MM.1S (cell line): ENCODE measurements at regions not wholly inside any gene's neighbourhood (a gene's known extent, or its start where the extent isn't known, plus 50 kb on each side); places are given as distances from the start of the nearest gene placed in this dataset.

Experiments
- DNase-seq: peaks from one replicate; pipeline ENCODE4 v3.0.0-alpha.2; 2015
- H2AFZ ChIP-seq: fragments of 300-600 bp; sonication (generic); 2 replicates; pipeline ENCODE4 v1.6.0; 2016; ENCODE audit warnings: antibody characterized with exemption, low read length
- H3F3A ChIP-seq: fragments of 300-600 bp; sonication (generic); 2 replicates; pipeline ENCODE4 v1.6.1; 2016; ENCODE audit warnings: mild to moderate bottlenecking, antibody characterized with exemption, low read length, moderate library complexity, mixed read lengths; ENCODE audit not compliant: insufficient read depth
- H3K27ac ChIP-seq: fragments of 300-600 bp; sonication (generic); 2 replicates; pipeline ENCODE4 v1.5.1; 2016; ENCODE audit warnings: mild to moderate bottlenecking, low read length
- H3K27me3 ChIP-seq: fragments of 300-600 bp; sonication (generic); replicated peaks from 2 replicates; pipeline ENCODE4 v1.6.0; 2016; ENCODE audit warnings: low read length; ENCODE audit not compliant: insufficient read depth
- H3K36me3 ChIP-seq: fragments of 300-600 bp; sonication (generic); replicated peaks from 2 replicates; pipeline ENCODE4 v1.6.1; 2016; ENCODE audit warnings: mild to moderate bottlenecking, low read length, mixed read lengths; ENCODE audit not compliant: insufficient read depth
- H3K4me1 ChIP-seq: fragments of 300-600 bp; sonication (generic); 2 replicates; pipeline ENCODE4 v1.6.1; 2016; ENCODE audit warnings: low read length, mixed read lengths
- H3K4me2 ChIP-seq: fragments of 300-600 bp; sonication (generic); 2 replicates; pipeline ENCODE4 v1.6.0; 2016; ENCODE audit warnings: low read depth, low read length
- H3K4me3 ChIP-seq: fragments of 300-600 bp; sonication (generic); 2 replicates; pipeline ENCODE4 v1.5.1; 2016; ENCODE audit warnings: low read length, mixed read lengths
- H3K79me2 ChIP-seq: fragments of 300-600 bp; sonication (generic); 2 replicates; pipeline ENCODE4 v1.6.1; 2016; ENCODE audit warnings: mixed run types, low read length, mixed read lengths
- H3K9ac ChIP-seq: fragments of 300-600 bp; sonication (generic); 2 replicates; pipeline ENCODE4 v1.6.1; 2016; ENCODE audit warnings: low read length, mixed read lengths
- H3K9me2 ChIP-seq: fragments of 300-600 bp; sonication (generic); replicated peaks from 2 replicates; pipeline ENCODE4 v1.6.1; 2016; ENCODE audit warnings: mild to moderate bottlenecking, low read length, mixed read lengths; ENCODE audit not compliant: insufficient read depth
- H3K9me3 ChIP-seq: fragments of 300-600 bp; sonication (generic); replicated peaks from 2 replicates; pipeline ENCODE4 v1.6.1; 2016; ENCODE audit warnings: mild to moderate bottlenecking, low read length, mixed read lengths; ENCODE audit not compliant: insufficient read depth
- H4K20me1 ChIP-seq: fragments of 300-600 bp; sonication (generic); 2 replicates; pipeline ENCODE4 v1.6.1; 2016; ENCODE audit warnings: mild to moderate bottlenecking, low read length, moderate library complexity, mixed read lengths; ENCODE audit not compliant: insufficient read depth
- EZH2 ChIP-seq: fragments of 300-600 bp; sonication (generic); optimal IDR thresholded peaks from 2 replicates; pipeline ENCODE3; 2017; ENCODE audit warnings: low read depth, mild to moderate bottlenecking, antibody characterized with exemption, low read length, mixed read lengths
- EZH2phosphoT487 ChIP-seq: fragments of 300-600 bp; sonication (generic); IDR thresholded peaks from 2 replicates; pipeline ENCODE4 v1.6.1; 2018; ENCODE audit warnings: antibody characterized with exemption, low read length
- TF ChIP-seq, protein P1 (sequence below): fragments of 300-600 bp; sonication (generic); IDR thresholded peaks from 2 replicates; pipeline ENCODE4 v1.5.1; 2016; ENCODE audit warnings: antibody characterized with exemption, low read length, mixed read lengths

DNA sequence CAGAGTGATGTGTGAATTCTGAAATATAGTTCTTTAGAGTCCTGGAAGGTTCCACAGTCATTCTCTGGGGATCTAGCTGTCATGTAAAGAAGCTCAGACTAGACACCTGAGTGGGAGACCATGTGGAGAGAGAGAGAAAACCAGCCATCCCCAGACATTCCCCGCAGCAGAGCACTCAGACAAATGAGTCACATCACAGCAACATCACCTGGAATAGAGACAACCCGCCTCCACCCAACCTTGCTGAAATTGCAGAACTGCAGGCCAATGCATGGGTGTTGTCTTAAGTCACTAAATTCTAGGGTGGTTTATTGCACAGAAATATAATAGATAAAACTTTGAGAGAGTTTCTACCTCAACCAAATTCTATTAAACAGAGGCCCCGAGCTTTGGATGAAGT, 392.0 kb upstream of the DYNLRB2 start:
- Histone ChIP-seq H3K36me3 (no peaks in the 10 kb centered on the region), H3K27ac (no peak overlapping the region), H3K4me3 (no peak overlapping the region), H3K9me2 (no peaks in the 10 kb centered on the region), H4K20me1 (no peaks in the 10 kb centered on the region), H3K9me3 (no peaks in the 10 kb centered on the region), H3F3A (no peaks in the 10 kb centered on the region), H3K79me2 (no peaks in the 10 kb centered on the region), H3K4me1 (peaks cover 9% of the 10 kb centered on the region; the same call in 1 of the 2 replicates), H2AFZ (no peak overlapping the region), H3K9ac (no peak overlapping the region), H3K4me2 (no peak overlapping the region), H3K27me3 (no peaks in the 10 kb centered on the region)
- DNase-seq: no peak
- TF ChIP-seq, protein P1, sequence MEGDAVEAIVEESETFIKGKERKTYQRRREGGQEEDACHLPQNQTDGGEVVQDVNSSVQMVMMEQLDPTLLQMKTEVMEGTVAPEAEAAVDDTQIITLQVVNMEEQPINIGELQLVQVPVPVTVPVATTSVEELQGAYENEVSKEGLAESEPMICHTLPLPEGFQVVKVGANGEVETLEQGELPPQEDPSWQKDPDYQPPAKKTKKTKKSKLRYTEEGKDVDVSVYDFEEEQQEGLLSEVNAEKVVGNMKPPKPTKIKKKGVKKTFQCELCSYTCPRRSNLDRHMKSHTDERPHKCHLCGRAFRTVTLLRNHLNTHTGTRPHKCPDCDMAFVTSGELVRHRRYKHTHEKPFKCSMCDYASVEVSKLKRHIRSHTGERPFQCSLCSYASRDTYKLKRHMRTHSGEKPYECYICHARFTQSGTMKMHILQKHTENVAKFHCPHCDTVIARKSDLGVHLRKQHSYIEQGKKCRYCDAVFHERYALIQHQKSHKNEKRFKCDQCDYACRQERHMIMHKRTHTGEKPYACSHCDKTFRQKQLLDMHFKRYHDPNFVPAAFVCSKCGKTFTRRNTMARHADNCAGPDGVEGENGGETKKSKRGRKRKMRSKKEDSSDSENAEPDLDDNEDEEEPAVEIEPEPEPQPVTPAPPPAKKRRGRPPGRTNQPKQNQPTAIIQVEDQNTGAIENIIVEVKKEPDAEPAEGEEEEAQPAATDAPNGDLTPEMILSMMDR: no peak
- TF ChIP-seq EZH2: no peak
- TF ChIP-seq EZH2phosphoT487: no peak

DNA sequence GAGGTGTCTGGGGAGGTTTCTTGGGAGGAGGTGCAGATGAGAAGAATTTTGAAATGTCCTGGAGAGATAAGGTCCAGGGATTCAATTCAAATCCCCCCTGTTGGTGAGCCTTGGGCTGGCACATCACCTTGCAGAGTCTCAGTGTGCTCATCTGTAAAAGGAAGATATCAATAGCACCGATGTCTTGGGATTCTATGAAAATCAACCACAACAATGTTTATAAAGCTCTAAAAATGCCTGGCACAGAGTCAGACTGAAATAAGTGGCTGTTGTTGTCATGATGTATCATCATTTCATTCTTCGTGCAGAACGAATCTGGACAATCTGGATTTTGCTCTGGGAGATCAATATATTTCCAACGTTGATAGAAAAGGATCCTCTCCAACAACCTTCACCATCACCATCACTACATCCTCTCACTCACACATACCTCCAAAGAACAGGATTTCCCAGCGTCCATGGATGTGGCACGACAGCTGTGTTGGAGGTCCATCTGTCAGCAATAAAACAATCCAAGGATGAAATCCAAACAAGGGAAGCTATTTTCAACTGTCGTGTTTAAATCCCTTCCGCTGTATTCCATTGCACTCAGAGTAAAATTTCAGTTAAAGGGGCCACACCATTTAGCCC, 393.7 kb upstream of the DYNLRB2 start:
- peaks cover 13% of the 10 kb centered on the region; the same call in 1 of the 2 replicates for H3K4me1 ChIP-seq
- no peaks in the 10 kb centered on the region for H3F3A ChIP-seq
- H2AFZ ChIP-seq: no peak overlapping the region
- H3K27ac ChIP-seq: no peak overlapping the region
- no peak overlapping the region for H3K4me3 ChIP-seq
- DNase-seq: no peak
- no peaks in the 10 kb centered on the region for H3K27me3 ChIP-seq
- no peaks in the 10 kb centered on the region for H3K79me2 ChIP-seq
- TF ChIP-seq, protein P1: no peak
- TF ChIP-seq EZH2 (no peak), EZH2phosphoT487 (no peak)
- no peak overlapping the region for H3K4me2 ChIP-seq
- H3K36me3 ChIP-seq: no peaks in the 10 kb centered on the region
- H4K20me1 ChIP-seq: no peaks in the 10 kb centered on the region
- H3K9me2 ChIP-seq: no peaks in the 10 kb centered on the region
- H3K9ac ChIP-seq: no peak overlapping the region
- H3K9me3 ChIP-seq: no peaks in the 10 kb centered on the region

DNA sequence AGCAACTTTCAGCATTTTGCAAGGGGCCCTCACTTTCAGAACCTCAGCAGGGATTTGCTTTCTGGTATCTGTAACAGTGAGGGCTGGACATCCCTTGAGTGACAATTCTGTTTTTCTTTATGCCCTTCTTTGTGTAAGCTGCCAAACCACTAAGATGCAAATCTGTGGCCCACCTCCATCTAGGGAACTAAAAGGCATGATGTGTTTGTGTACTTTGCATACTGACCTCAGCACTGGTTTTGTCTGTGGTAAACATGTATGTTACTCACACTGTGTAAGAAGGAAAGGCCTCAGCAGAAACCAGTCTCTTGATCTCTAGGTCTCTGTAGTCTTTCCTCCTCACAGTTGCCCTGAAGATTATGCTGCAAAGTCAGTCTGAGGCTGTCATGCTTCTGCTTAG, 396.6 kb upstream of the DYNLRB2 start:
- Histone ChIP-seq H3F3A (no peaks in the 10 kb centered on the region), H3K79me2 (no peaks in the 10 kb centered on the region), H3K4me1 (peaks cover 13% of the 10 kb centered on the region; the same call in 1 of the 2 replicates), H2AFZ (no peak overlapping the region), H3K9me3 (no peaks in the 10 kb centered on the region), H3K9ac (no peak overlapping the region), H3K4me2 (0 out of 2 replicates have a peak overlapping the region, but pooled peaks have one; percentile 15), H3K36me3 (no peaks in the 10 kb centered on the region), H3K9me2 (no peaks in the 10 kb centered on the region), H3K4me3 (no peak overlapping the region), H3K27ac (peak overlapping the region; percentile 73; the same call in 1 of the 2 replicates), H4K20me1 (no peaks in the 10 kb centered on the region), H3K27me3 (no peaks in the 10 kb centered on the region)
- peak; percentile 78 for DNase-seq
- TF ChIP-seq EZH2 (no peak), EZH2phosphoT487 (no peak)
- TF ChIP-seq, protein P1: no peak
